ENCODE measurements at regions not wholly inside any gene's neighbourhood (a gene's known extent, or its start where the extent isn't known, plus 50 kb on each side); places are given as distances from the start of the nearest gene placed in this dataset.

- H3K4me3 ChIP-seq (ENCODE audit: low read depth, low read length): no peak overlapping the region
- no peak for DNase-seq (ENCODE audit: low read depth)
- TF ChIP-seq CTCF (IDR thresholded peaks at IDR 0.05; ENCODE audit: insufficient read depth, low read depth, low read length): no peak
These were observed 220.7 kb upstream of the NRSN1 start for GRCh38 chr6:23905133-23905815.

GRCh38 chr6:23910420-23910819 is 215.6 kb upstream of the NRSN1 start:
- no peak for TF ChIP-seq CTCF (IDR thresholded peaks at IDR 0.05; ENCODE audit: insufficient read depth, low read depth, low read length)

GRCh38 chr6:23927935-23928334 is 198.1 kb upstream of the NRSN1 start:
- no peak for DNase-seq (ENCODE audit: low read depth)
- no peak overlapping the region for H3K4me3 ChIP-seq (ENCODE audit: low read depth, low read length)
- TF ChIP-seq CTCF (IDR thresholded peaks at IDR 0.05; ENCODE audit: insufficient read depth, low read depth, low read length): no peak

More at GRCh38 chr6:23910420-23910819, 215.6 kb upstream of the NRSN1 start:
- H3K4me3 ChIP-seq (ENCODE audit: low read depth, low read length): no peak overlapping the region
- no peak for DNase-seq (ENCODE audit: low read depth)

- TF ChIP-seq CTCF (IDR thresholded peaks at IDR 0.05; ENCODE audit: insufficient read depth, low read depth, low read length): no peak
- DNase-seq (ENCODE audit: low read depth): no peak
- H3K4me3 ChIP-seq (ENCODE audit: low read depth, low read length): no peak overlapping the region
These were observed 196.8 kb upstream of the NRSN1 start for GRCh38 chr6:23929201-23929600.

GRCh38 chr6:23940466-23940865 is 185.5 kb upstream of the NRSN1 start:
- no peak overlapping the region for H3K4me3 ChIP-seq (ENCODE audit: low read depth, low read length)
- no peak for TF ChIP-seq CTCF (IDR thresholded peaks at IDR 0.05; ENCODE audit: insufficient read depth, low read depth, low read length)
- no peak for DNase-seq (ENCODE audit: low read depth)

GRCh38 chr6:23951691-23952090 is 174.3 kb upstream of the NRSN1 start:
- TF ChIP-seq CTCF (IDR thresholded peaks at IDR 0.05; ENCODE audit: insufficient read depth, low read depth, low read length): no peak
- no peak overlapping the region for H3K4me3 ChIP-seq (ENCODE audit: low read depth, low read length)
- no peak for DNase-seq (ENCODE audit: low read depth)

- no peak overlapping the region for H3K4me3 ChIP-seq (ENCODE audit: low read depth, low read length)
- DNase-seq (ENCODE audit: low read depth): no peak
- no peak for TF ChIP-seq CTCF (IDR thresholded peaks at IDR 0.05; ENCODE audit: insufficient read depth, low read depth, low read length)
These were observed 173.8 kb upstream of the NRSN1 start for GRCh38 chr6:23952245-23952644.

Measured in fibroblast of villous mesenchyme (primary cell).